ENCODE measurements at regions not wholly inside any gene's neighbourhood (a gene's known extent, or its start where the extent isn't known, plus 50 kb on each side); places are given as distances from the start of the nearest gene placed in this dataset.

DNA sequence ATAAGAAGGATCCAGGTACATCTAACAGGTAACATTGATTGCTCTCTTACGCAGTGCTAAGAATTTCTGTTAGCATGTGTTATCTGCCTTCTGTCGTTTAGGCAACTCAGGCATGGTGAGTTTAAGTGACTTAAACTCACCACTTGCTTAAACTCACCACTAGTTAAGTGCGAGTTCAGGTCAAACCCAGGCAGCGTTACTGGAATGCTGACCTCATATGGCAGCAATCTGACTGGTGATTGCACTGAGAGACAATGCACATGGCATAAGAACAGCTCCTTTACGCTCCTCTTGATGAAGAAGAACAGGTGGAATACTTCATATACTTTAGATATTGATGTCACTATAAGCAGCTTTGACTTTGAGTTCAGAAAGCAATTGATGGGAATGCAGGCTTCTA, 954.1 kb downstream of the SOCS6 start:
- no peak for DNase-seq (ENCODE audit: low spot score)
- peaks cover 48% of the 10 kb centered on the region for H3K9me3 Mint-ChIP-seq
- H3K27me3 Mint-ChIP-seq (ENCODE audit: low read depth): no peaks in the 10 kb centered on the region; the same call in 1 of the 2 replicates
- ChIA-PET POLR2A (no interaction called here), CTCF (no interaction called here)
- TF ChIP-seq FOXJ3 (CRISPR knock-in tag; IDR thresholded peaks at IDR 0.05; ENCODE audit: borderline replicate concordance) (no peak), MXD4 (CRISPR knock-in tag; IDR thresholded peaks at IDR 0.05; ENCODE audit: borderline replicate concordance) (no peak), PREB (CRISPR knock-in tag; IDR thresholded peaks at IDR 0.05; ENCODE audit: borderline replicate concordance) (no peak), NFATC4 (CRISPR knock-in tag; IDR thresholded peaks at IDR 0.05) (no peak), SMAD4 (CRISPR knock-in tag; IDR thresholded peaks at IDR 0.05) (no peak), IRF1 (CRISPR knock-in tag; IDR thresholded peaks at IDR 0.05) (no peak), HMGA2 (CRISPR knock-in tag; IDR thresholded peaks at IDR 0.05) (no peak), CTCF (IDR thresholded peaks at IDR 0.05) (no peak), E2F4 (CRISPR knock-in tag; IDR thresholded peaks at IDR 0.05; ENCODE audit: borderline replicate concordance, low read depth) (no peak), ZNF121 (CRISPR knock-in tag; IDR thresholded peaks at IDR 0.05) (no peak), USF1 (CRISPR knock-in tag; IDR thresholded peaks at IDR 0.05) (no peak), AR (CRISPR knock-in tag; IDR thresholded peaks at IDR 0.05) (no peak), TP53 (CRISPR knock-in tag; IDR thresholded peaks at IDR 0.05) (no peak)
- TF ChIP-seq, protein P1, sequence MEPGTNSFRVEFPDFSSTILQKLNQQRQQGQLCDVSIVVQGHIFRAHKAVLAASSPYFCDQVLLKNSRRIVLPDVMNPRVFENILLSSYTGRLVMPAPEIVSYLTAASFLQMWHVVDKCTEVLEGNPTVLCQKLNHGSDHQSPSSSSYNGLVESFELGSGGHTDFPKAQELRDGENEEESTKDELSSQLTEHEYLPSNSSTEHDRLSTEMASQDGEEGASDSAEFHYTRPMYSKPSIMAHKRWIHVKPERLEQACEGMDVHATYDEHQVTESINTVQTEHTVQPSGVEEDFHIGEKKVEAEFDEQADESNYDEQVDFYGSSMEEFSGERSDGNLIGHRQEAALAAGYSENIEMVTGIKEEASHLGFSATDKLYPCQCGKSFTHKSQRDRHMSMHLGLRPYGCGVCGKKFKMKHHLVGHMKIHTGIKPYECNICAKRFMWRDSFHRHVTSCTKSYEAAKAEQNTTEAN (CRISPR knock-in tag; IDR thresholded peaks at IDR 0.05): no peak
- TF ChIP-seq, protein P2, sequence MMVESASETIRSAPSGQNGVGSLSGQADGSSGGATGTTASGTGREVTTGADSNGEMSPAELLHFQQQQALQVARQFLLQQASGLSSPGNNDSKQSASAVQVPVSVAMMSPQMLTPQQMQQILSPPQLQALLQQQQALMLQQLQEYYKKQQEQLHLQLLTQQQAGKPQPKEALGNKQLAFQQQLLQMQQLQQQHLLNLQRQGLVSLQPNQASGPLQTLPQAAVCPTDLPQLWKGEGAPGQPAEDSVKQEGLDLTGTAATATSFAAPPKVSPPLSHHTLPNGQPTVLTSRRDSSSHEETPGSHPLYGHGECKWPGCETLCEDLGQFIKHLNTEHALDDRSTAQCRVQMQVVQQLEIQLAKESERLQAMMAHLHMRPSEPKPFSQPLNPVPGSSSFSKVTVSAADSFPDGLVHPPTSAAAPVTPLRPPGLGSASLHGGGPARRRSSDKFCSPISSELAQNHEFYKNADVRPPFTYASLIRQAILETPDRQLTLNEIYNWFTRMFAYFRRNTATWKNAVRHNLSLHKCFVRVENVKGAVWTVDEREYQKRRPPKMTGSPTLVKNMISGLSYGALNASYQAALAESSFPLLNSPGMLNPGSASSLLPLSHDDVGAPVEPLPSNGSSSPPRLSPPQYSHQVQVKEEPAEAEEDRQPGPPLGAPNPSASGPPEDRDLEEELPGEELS (CRISPR knock-in tag; IDR thresholded peaks at IDR 0.05): no peak
- H3K4me1 Mint-ChIP-seq: no peaks in the 10 kb centered on the region
- no peak overlapping the region for H3K27ac Mint-ChIP-seq
- peaks cover 32% of the 10 kb centered on the region for H3K36me3 Mint-ChIP-seq
- no peak overlapping the region for H3K4me3 Mint-ChIP-seq
- ATAC-seq: no peak
